Lower leg skin (tissue), 3 donors: ENCODE measurements at regions not wholly inside any gene's neighbourhood (a gene's known extent, or its start where the extent isn't known, plus 50 kb on each side); places are given as distances from the start of the nearest gene placed in this dataset.

ENCODE experiments used
- CTCF ChIP-seq, 3 donors: fragments of 450-650 bp; IDR thresholded peaks; one replicate each; pipeline ENCODE4 v1.5.1; 2016; ENCODE audit warnings: antibody characterized with exemption in 3 of 3, mild to moderate bottlenecking in 3 of 3, moderate library complexity in 2 of 3
- POLR2A ChIP-seq, 2 donors: fragments of 450-650 bp; IDR thresholded peaks; one replicate each; pipeline ENCODE4 v1.6.1; 2016 to 2017; ENCODE audit warnings: antibody characterized with exemption in 2 of 2, mild to moderate bottlenecking in 1 of 2, moderate library complexity in 1 of 2

- TF ChIP-seq CTCF (IDR thresholded peaks at IDR 0.05) (no peak), POLR2A (IDR thresholded peaks at IDR 0.05) (no peak)
These were observed 437.2 kb upstream of the TNP1 start for GRCh38 chr2:217297096-217297495.
